ENCODE measurements at regions not wholly inside any gene's neighbourhood (a gene's known extent, or its start where the extent isn't known, plus 50 kb on each side); places are given as distances from the start of the nearest gene placed in this dataset.

GRCh38 chr4:29240641-29241040, 1479.5 kb upstream of the PCDH7 start:
- TF ChIP-seq CTCF (IDR thresholded peaks at IDR 0.05; ENCODE audit: insufficient read depth, missing control alignments) = no peak
- FAIRE-seq (no peak), DNase-seq (ENCODE audit: insufficient read length, low spot score) (no peak)

- FAIRE-seq (no peak), DNase-seq (ENCODE audit: insufficient read length, low spot score) (no peak)
- TF ChIP-seq CTCF (IDR thresholded peaks at IDR 0.05; ENCODE audit: insufficient read depth, missing control alignments) = no peak
These were observed 1477.1 kb upstream of the PCDH7 start for GRCh38 chr4:29243054-29243453.

GRCh38 chr4:29243851-29244250, 1476.3 kb upstream of the PCDH7 start:
- no peak for FAIRE-seq
- DNase-seq (ENCODE audit: insufficient read length, low spot score) = no peak
- TF ChIP-seq CTCF (IDR thresholded peaks at IDR 0.05; ENCODE audit: insufficient read depth, missing control alignments) = no peak

DNA sequence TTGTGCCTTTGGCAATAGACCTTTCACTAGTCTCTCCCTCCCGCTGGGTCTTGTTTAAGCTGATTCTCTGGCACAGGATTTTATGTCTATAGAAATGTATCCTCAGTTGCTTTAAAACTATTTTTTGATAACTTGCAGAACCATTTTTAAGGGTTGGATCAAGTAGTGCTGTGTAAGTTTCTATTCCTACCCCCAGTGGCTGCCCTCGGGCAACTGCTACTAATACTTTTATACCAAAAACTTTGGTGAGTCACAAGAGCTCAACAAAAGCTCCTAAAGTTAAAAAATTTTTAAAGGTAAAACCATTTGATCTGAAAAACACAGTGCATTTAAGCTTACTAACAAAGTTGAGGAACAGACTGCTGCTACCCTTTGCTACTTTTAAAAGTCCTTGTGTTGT, 1460.6 kb upstream of the PCDH7 start:
- no peak for TF ChIP-seq CTCF (IDR thresholded peaks at IDR 0.05; ENCODE audit: insufficient read depth, missing control alignments)
- DNase-seq (ENCODE audit: insufficient read length, low spot score) = no peak
- no peak for FAIRE-seq

- FAIRE-seq = no peak
- no peak for DNase-seq (ENCODE audit: insufficient read length, low spot score)
- TF ChIP-seq CTCF (IDR thresholded peaks at IDR 0.05; ENCODE audit: insufficient read depth, missing control alignments) = no peak
These were observed 1457.2 kb upstream of the PCDH7 start for GRCh38 chr4:29262986-29263385.

DNA sequence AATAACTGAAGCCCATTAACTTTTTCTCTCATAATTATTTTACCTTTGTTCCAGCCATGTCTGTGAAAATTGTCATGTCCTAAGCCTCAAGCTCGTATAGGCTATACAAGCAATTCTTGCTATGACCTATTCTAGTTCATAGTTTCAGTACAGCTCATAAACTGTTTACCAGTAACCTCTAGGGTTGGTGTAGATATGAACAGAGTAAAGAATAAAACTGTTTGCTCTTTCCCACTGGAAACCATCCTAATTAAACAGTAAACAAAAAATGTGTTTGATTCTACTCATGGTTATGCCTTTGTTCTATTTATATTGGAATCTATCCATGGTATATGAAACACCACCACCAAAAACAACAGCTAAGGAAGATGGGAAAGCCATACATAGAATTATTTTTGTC, 1444.0 kb upstream of the PCDH7 start:
- FAIRE-seq (no peak), DNase-seq (ENCODE audit: insufficient read length, low spot score) (no peak)
- no peak for TF ChIP-seq CTCF (IDR thresholded peaks at IDR 0.05; ENCODE audit: insufficient read depth, missing control alignments)

DNA sequence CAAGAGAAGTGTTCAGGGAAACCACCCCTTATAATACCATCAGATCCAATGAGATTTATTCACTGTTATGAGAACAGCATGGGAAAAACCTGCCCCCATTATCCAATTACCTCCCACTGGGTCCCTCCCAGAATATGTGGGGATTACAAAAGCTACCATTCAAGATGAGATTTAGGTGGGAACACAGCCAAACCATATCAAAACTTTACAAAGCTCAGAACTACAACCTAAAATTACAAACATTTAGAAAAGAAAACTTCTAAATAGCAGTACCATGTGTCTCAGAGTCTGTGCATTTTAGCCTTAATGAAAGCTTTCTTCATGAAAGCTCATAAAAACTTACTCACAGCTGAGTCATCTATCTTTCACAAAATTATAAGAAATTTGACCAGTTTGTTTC, 1442.8 kb upstream of the PCDH7 start:
- TF ChIP-seq CTCF (IDR thresholded peaks at IDR 0.05; ENCODE audit: insufficient read depth, missing control alignments) = no peak
- FAIRE-seq = no peak
- DNase-seq (ENCODE audit: insufficient read length, low spot score) = no peak
